A549 (cell line): ENCODE measurements at regions not wholly inside any gene's neighbourhood (a gene's known extent, or its start where the extent isn't known, plus 50 kb on each side); places are given as distances from the start of the nearest gene placed in this dataset.

Source experiments
- ATAC-seq, 2 experiments: fragments of 200-7000 bp in 1 of 2; fragments of >200 bp in 1 of 2; cut with Nextera tagmentation in 1 of 2; cut with Tn5 transposase in 1 of 2; 3 replicates each; pipeline versions ENCODE4 v1.8.0 to v1.9.1; 2018 to 2020; ENCODE audit warnings: mild to moderate bottlenecking in 1 of 2, moderate library complexity in 1 of 2
- CTCF ChIA-PET: fragments of 300-600 bp; sonication (Branson Sonifier 250); formaldehyde crosslinking; extraction: SDS; loops from one replicate; lab custom pipeline; 2021; ENCODE audit warnings: antibody characterized with exemption, inconsistent platforms; lab: Yijun Ruan, JAX
- POLR2A ChIA-PET: fragments of 350-600 bp; formaldehyde crosslinking; extraction: SDS; loops from one replicate; lab custom pipeline; 2021; ENCODE audit warnings: antibody characterized with exemption, inconsistent platforms; lab: Yijun Ruan, JAX
- DNase-seq, 2 experiments: peaks; one replicate each; pipeline versions ENCODE4 v3.0.0 to v3.0.0-alpha.2; 2011 to 2016; ENCODE audit warnings: low read depth in 1 of 2, low spot score in 1 of 2
- FAIRE-seq: peaks from 2 replicates; lab custom pipeline; 2011; peaks lifted over from hg19 to GRCh38; lab: Jason Lieb, UNC
- H3K27ac ChIP-seq, 2 experiments: fragments of >200 bp; sonication (Bioruptor Twin); formaldehyde crosslinking; 3 replicates each; pipeline ENCODE4 v1.5.1; 2016 to 2017
- H3K4me1 ChIP-seq: fragments of >200 bp; sonication (Bioruptor Twin); formaldehyde crosslinking; 3 replicates; pipeline ENCODE4 v1.6.1; 2016
- H3K4me2 ChIP-seq: fragments of >200 bp; sonication (Bioruptor Twin); formaldehyde crosslinking; 3 replicates; pipeline ENCODE4 v1.6.1; 2016
- H3K4me3 ChIP-seq: fragments of >200 bp; sonication (Bioruptor Twin); formaldehyde crosslinking; 3 replicates; pipeline ENCODE4 v1.5.1; 2016
- H3K9me3 ChIP-seq: fragments of >200 bp; sonication (Bioruptor Twin); formaldehyde crosslinking; 3 replicates; pipeline ENCODE4 v1.6.1; 2016
- BCL3 ChIP-seq: fragments of >200 bp; sonication (Bioruptor Twin); formaldehyde crosslinking; IDR thresholded peaks from 3 replicates; pipeline ENCODE4 v1.6.1; 2016
- CBX2 ChIP-seq: fragments of 200-600 bp; sonication (generic); IDR thresholded peaks from 2 replicates; pipeline ENCODE4 v1.6.1; 2016; ENCODE audit warnings: low read depth, mild to moderate bottlenecking, borderline replicate concordance
- CEBPB ChIP-seq, 2 experiments: fragments of >200 bp in 1 of 2; sonication (Bioruptor Twin) in 1 of 2; formaldehyde crosslinking in 1 of 2; IDR thresholded peaks; 2 replicates each; pipeline ENCODE4 v1.6.1; 2012 to 2016
- CHD2 ChIP-seq: fragments of 150-350 bp; IDR thresholded peaks from 2 replicates; pipeline ENCODE4 v1.6.1; 2014; ENCODE audit warnings: low read length; ENCODE audit not compliant: partially characterized antibody
- CHD4 ChIP-seq: fragments of 200-600 bp; sonication (generic); IDR thresholded peaks from 2 replicates; pipeline ENCODE4 v1.6.1; 2016; ENCODE audit warnings: antibody characterized with exemption, mild to moderate bottlenecking, borderline replicate concordance
- CTCF ChIP-seq: fragments of >200 bp; sonication (Bioruptor Twin); formaldehyde crosslinking; IDR thresholded peaks from 3 replicates; pipeline ENCODE4 v1.5.1; 2016
- E2F6 ChIP-seq: IDR thresholded peaks from 2 replicates; pipeline ENCODE4 v1.6.1; 2012; ENCODE audit warnings: low read depth, borderline replicate concordance
- EHF ChIP-seq: fragments of 250-450 bp; sonication (Bioruptor Pico); IDR thresholded peaks from 2 replicates; pipeline ENCODE4 v1.5.0; 2020; ENCODE audit warnings: mild to moderate bottlenecking
- ELK1 ChIP-seq: fragments of 150-350 bp; IDR thresholded peaks from 2 replicates; pipeline ENCODE4 v1.6.1; 2014; ENCODE audit warnings: low read depth, mild to moderate bottlenecking, low read length
- GATA3 ChIP-seq: IDR thresholded peaks from 2 replicates; pipeline ENCODE4 v1.6.1; 2012; ENCODE audit warnings: borderline replicate concordance
- JUN ChIP-seq, 2 experiments: fragments of >200 bp; sonication (Bioruptor Twin); formaldehyde crosslinking; IDR thresholded peaks; 2 replicates in 1 of 2; 3 replicates in 1 of 2; pipeline ENCODE4 v1.6.1; 2016 to 2017
- MAFK ChIP-seq: fragments of 450-650 bp; IDR thresholded peaks from 2 replicates; pipeline ENCODE4 v1.6.1; 2014; ENCODE audit not compliant: partially characterized antibody
- MAX ChIP-seq: IDR thresholded peaks from 2 replicates; pipeline ENCODE4 v1.6.1; 2012
- MAZ ChIP-seq: fragments of 150-350 bp; IDR thresholded peaks from 2 replicates; pipeline ENCODE4 v1.6.1; 2014; ENCODE audit warnings: antibody characterized with exemption, low read depth, low read length, borderline replicate concordance
- NFE2L2 ChIP-seq: fragments of 150-350 bp; conservative IDR thresholded peaks from 2 replicates; pipeline ENCODE4 v1.6.1; 2014; ENCODE audit warnings: low read length
- NPAS2 ChIP-seq: fragments of 250-450 bp; sonication (Bioruptor Pico); IDR thresholded peaks from 2 replicates; pipeline ENCODE4 v1.8.0; 2022; ENCODE audit warnings: mild to moderate bottlenecking, moderate library complexity, borderline replicate concordance
- POLR2A ChIP-seq: IDR thresholded peaks from 2 replicates; pipeline ENCODE4 v1.6.1; 2012; ENCODE audit warnings: mild to moderate bottlenecking, low read length
- RCOR1 ChIP-seq: fragments of 150-350 bp; IDR thresholded peaks from 2 replicates; pipeline ENCODE4 v1.6.1; 2014; ENCODE audit warnings: antibody characterized with exemption, low read length, low read depth
- RFX5 ChIP-seq: fragments of 450-650 bp; IDR thresholded peaks from 2 replicates; pipeline ENCODE4 v1.7.1; 2014; ENCODE audit warnings: antibody characterized with exemption, mild to moderate bottlenecking, moderate library complexity
- SMC3 ChIP-seq: fragments of >200 bp; sonication (Bioruptor Twin); formaldehyde crosslinking; IDR thresholded peaks from 3 replicates; pipeline ENCODE4 v1.6.1; 2018; ENCODE audit warnings: inconsistent platforms
- USF2 ChIP-seq: fragments of 450-650 bp; IDR thresholded peaks from 2 replicates; pipeline ENCODE4 v1.6.1; 2014; ENCODE audit warnings: antibody characterized with exemption
- ZC3H11A ChIP-seq: fragments of 450-650 bp; IDR thresholded peaks from 2 replicates; pipeline ENCODE4 v1.6.1; 2014; ENCODE audit warnings: antibody characterized with exemption, mild to moderate bottlenecking
- ZNF302 ChIP-seq: fragments of 250-450 bp; sonication (Bioruptor Pico); IDR thresholded peaks from 2 replicates; pipeline ENCODE4 v1.9.0; 2021; ENCODE audit warnings: inconsistent platforms, mild to moderate bottlenecking, moderate library complexity
- WGBS: methylation state at CpG from one replicate; pipeline ENCODE4 v1.1.6; 2017; ENCODE audit errors: missing lambda C conversion rate; 5-methylcytosine and 5-hydroxymethylcytosine counted together

GRCh38 chr22:49583886-49584505 is 243.7 kb downstream of the BRD1 start:
- no peak for DNase-seq
- H3K9me3 ChIP-seq, result no peaks in the 10 kb centered on the region
- H3K27ac ChIP-seq, result no peak overlapping the region
- H3K4me3 ChIP-seq, result no peak overlapping the region
- no peak for TF ChIP-seq CHD4
- TF ChIP-seq MAX, result no peak
- no peak for TF ChIP-seq USF2
- no peak for TF ChIP-seq GATA3
- no peak for TF ChIP-seq NPAS2
- POLR2A ChIA-PET, result no interaction called here
- no peak for FAIRE-seq
- ATAC-seq, result no peak
- WGBS, result 40% methylated on average over 16 of the region's 26 CpGs
- H3K4me1 ChIP-seq, result no peaks in the 10 kb centered on the region
- CTCF ChIA-PET, result no interaction called here
- H3K4me2 ChIP-seq, result no peak overlapping the region

- no peak for TF ChIP-seq MAZ
- no peak for TF ChIP-seq RCOR1
- no peak for TF ChIP-seq CBX2
- no peak for TF ChIP-seq CTCF
- no peak for TF ChIP-seq POLR2A
- TF ChIP-seq SMC3, result no peak
- TF ChIP-seq BCL3, result no peak
- TF ChIP-seq CHD2, result no peak
- no peak for TF ChIP-seq E2F6
- no peak for TF ChIP-seq RFX5
- no peak for TF ChIP-seq ELK1
- no peak for TF ChIP-seq MAFK
- ChIA-PET CTCF (no interaction called here), POLR2A (no interaction called here)
- 27% methylated on average over 7 of the region's 11 CpGs for WGBS
- no peak overlapping the region for H3K4me3 ChIP-seq
- no peak overlapping the region for H3K27ac ChIP-seq
- no peaks in the 10 kb centered on the region for H3K9me3 ChIP-seq
- no peak overlapping the region for H3K4me2 ChIP-seq
- DNase-seq, result no peak
- FAIRE-seq, result no peak
- ATAC-seq, result no peak
- no peaks in the 10 kb centered on the region for H3K4me1 ChIP-seq
Observed at GRCh38 chr22:49583341-49583740, 244.3 kb downstream of the BRD1 start.

- Histone ChIP-seq H3K4me1 (no peaks in the 10 kb centered on the region), H3K4me3 (no peak overlapping the region), H3K4me2 (no peak overlapping the region), H3K9me3 (no peaks in the 10 kb centered on the region), H3K27ac (no peak overlapping the region)
- ChIA-PET CTCF (no interaction called here), POLR2A (no interaction called here)
- 44% methylated on average over 10 of the region's 11 CpGs for WGBS
- no peak for DNase-seq
- TF ChIP-seq NFE2L2 (no peak), CEBPB (IDR thresholded peaks at IDR 0.05) (no peak), USF2 (no peak), CHD2 (no peak), EHF (CRISPR knock-in tag) (no peak), ZNF302 (no peak), JUN (IDR thresholded peaks at IDR 0.05) (no peak), ZC3H11A (no peak)
- TF ChIP-seq, all 56 proteins: peak for 0
- ATAC-seq (no peak), FAIRE-seq (no peak)
Observed at GRCh38 chr22:49582678-49583077, 245.0 kb downstream of the BRD1 start.
